ENCODE measurements at regions not wholly inside any gene's neighbourhood (a gene's known extent, or its start where the extent isn't known, plus 50 kb on each side); places are given as distances from the start of the nearest gene placed in this dataset.
"Not testable (repeated sequence)": the region's sequence is repeated elsewhere in the genome, so short reads cannot be mapped to it uniquely, and the experiment has no call there.

- peak; percentile 3 for DNase-seq (ENCODE audit: low spot score)
- H3K4me1 ChIP-seq, result no peaks in the 10 kb centered on the region
- no peaks in the 10 kb centered on the region for H4K20me1 ChIP-seq (ENCODE audit: low read depth)
- Mint-ChIP-seq H3K27ac (no peak overlapping the region), H3K4me3 (no peak overlapping the region), H3K9me3 (no peaks in the 10 kb centered on the region), H3K27me3 (ENCODE audit: insufficient read depth, low read depth) (no peaks in the 10 kb centered on the region), H3K36me3 (no peaks in the 10 kb centered on the region), H3K4me1 (peaks cover 7% of the 10 kb centered on the region)
- H3K9me3 ChIP-seq (ENCODE audit: low read depth), result no peaks in the 10 kb centered on the region
- H3K4me3 ChIP-seq, result no peak overlapping the region
- no peaks in the 10 kb centered on the region for H3K79me2 ChIP-seq (ENCODE audit: low read depth)
- H3K27ac ChIP-seq, result no peak overlapping the region
- TF ChIP-seq EZH2phosphoT487 (IDR thresholded peaks at IDR 0.05) (no peak), CTCF (IDR thresholded peaks at IDR 0.05) (no peak), EZH2 (IDR thresholded peaks at IDR 0.05) (no peak)
- H2AFZ ChIP-seq (replicated peaks), result peak overlapping the region; percentile 59
- H3K27me3 ChIP-seq, result no peaks in the 10 kb centered on the region
- H3K9ac ChIP-seq, result no peak overlapping the region
- no peaks in the 10 kb centered on the region for H3F3A ChIP-seq (ENCODE audit: low read depth)
- H3K36me3 ChIP-seq, result no peaks in the 10 kb centered on the region
- H3K4me2 ChIP-seq, result no peak overlapping the region
Measured at GRCh38 chr5:29460971-29461559, 1732.4 kb upstream of the CDH6 start.

GRCh38 chr5:29451004-29451403 lies 1742.5 kb upstream of the CDH6 start:
- not testable (repeated sequence) for H4K20me1 ChIP-seq (ENCODE audit: low read depth); H3K4me2 ChIP-seq; H3K27me3 ChIP-seq; H3F3A ChIP-seq (ENCODE audit: low read depth); H3K27ac ChIP-seq; H3K4me1 ChIP-seq; H3K9me3 ChIP-seq (ENCODE audit: low read depth); H3K36me3 Mint-ChIP-seq; H3K4me3 ChIP-seq; DNase-seq (ENCODE audit: low spot score); H3K36me3 ChIP-seq; H2AFZ ChIP-seq (replicated peaks); H3K4me3 Mint-ChIP-seq; H3K79me2 ChIP-seq (ENCODE audit: low read depth); H3K4me1 Mint-ChIP-seq; H3K9me3 Mint-ChIP-seq; H3K27ac Mint-ChIP-seq; H3K27me3 Mint-ChIP-seq (ENCODE audit: insufficient read depth, low read depth); H3K9ac ChIP-seq

GRCh38 chr5:29414681-29415080 lies 1778.8 kb upstream of the CDH6 start:
- Mint-ChIP-seq H3K36me3 (no peaks in the 10 kb centered on the region), H3K27ac (no peak overlapping the region), H3K27me3 (ENCODE audit: insufficient read depth, low read depth) (no peaks in the 10 kb centered on the region), H3K4me1 (no peaks in the 10 kb centered on the region), H3K9me3 (no peaks in the 10 kb centered on the region), H3K4me3 (no peak overlapping the region)
- Histone ChIP-seq H3K4me2 (no peak overlapping the region), H2AFZ (replicated peaks) (no peak overlapping the region), H3K27me3 (no peaks in the 10 kb centered on the region), H3F3A (ENCODE audit: low read depth) (no peaks in the 10 kb centered on the region), H4K20me1 (ENCODE audit: low read depth) (no peaks in the 10 kb centered on the region), H3K36me3 (no peaks in the 10 kb centered on the region), H3K9me3 (ENCODE audit: low read depth) (no peaks in the 10 kb centered on the region), H3K27ac (no peak overlapping the region), H3K79me2 (ENCODE audit: low read depth) (no peaks in the 10 kb centered on the region), H3K9ac (no peak overlapping the region), H3K4me3 (no peak overlapping the region), H3K4me1 (no peaks in the 10 kb centered on the region)
- no peak for DNase-seq (ENCODE audit: low spot score)
- TF ChIP-seq EZH2 (IDR thresholded peaks at IDR 0.05) (no peak), CTCF (IDR thresholded peaks at IDR 0.05) (no peak), EZH2phosphoT487 (IDR thresholded peaks at IDR 0.05) (no peak)

GRCh38 chr5:29412979-29413378 lies 1780.5 kb upstream of the CDH6 start:
- H4K20me1 ChIP-seq (ENCODE audit: low read depth), result no peaks in the 10 kb centered on the region
- H3K4me1 ChIP-seq, result no peaks in the 10 kb centered on the region
- Mint-ChIP-seq H3K27ac (no peak overlapping the region), H3K9me3 (no peaks in the 10 kb centered on the region), H3K27me3 (ENCODE audit: insufficient read depth, low read depth) (peaks cover 2% of the 10 kb centered on the region), H3K4me3 (no peak overlapping the region), H3K4me1 (no peaks in the 10 kb centered on the region), H3K36me3 (no peaks in the 10 kb centered on the region)
- H3K27me3 ChIP-seq, result no peaks in the 10 kb centered on the region
- H3K36me3 ChIP-seq, result no peaks in the 10 kb centered on the region
- H2AFZ ChIP-seq (replicated peaks), result no peak overlapping the region
- TF ChIP-seq EZH2 (IDR thresholded peaks at IDR 0.05) (no peak), EZH2phosphoT487 (IDR thresholded peaks at IDR 0.05) (no peak), CTCF (IDR thresholded peaks at IDR 0.05) (no peak)
- no peak overlapping the region for H3K4me2 ChIP-seq
- H3K9me3 ChIP-seq (ENCODE audit: low read depth), result peaks cover 2% of the 10 kb centered on the region
- H3K27ac ChIP-seq, result no peak overlapping the region
- H3K9ac ChIP-seq, result no peak overlapping the region
- no peak for DNase-seq (ENCODE audit: low spot score)
- H3K4me3 ChIP-seq, result no peak overlapping the region
- H3K79me2 ChIP-seq (ENCODE audit: low read depth), result no peaks in the 10 kb centered on the region
- no peaks in the 10 kb centered on the region for H3F3A ChIP-seq (ENCODE audit: low read depth)
